Stomach (tissue), 8 donors: ENCODE measurements at regions not wholly inside any gene's neighbourhood (a gene's known extent, or its start where the extent isn't known, plus 50 kb on each side); places are given as distances from the start of the nearest gene placed in this dataset.

Source experiments
- DNase-seq, 2 donors: peaks; one replicate each; pipeline versions ENCODE4 v3.0.0 to v3.0.0-alpha.2; 2013 to 2019
- H3K27ac ChIP-seq, 5 donors: fragments of 200-600 bp in 4 of 5; sonication (generic) in 4 of 5; one replicate each; pipeline ENCODE4 v1.5.1; 2013 to 2019; ENCODE audit warnings: mild to moderate bottlenecking in 1 of 5, moderate library complexity in 1 of 5
- H3K27me3 ChIP-seq, 3 donors: fragments of 200-600 bp; sonication (generic); one replicate each; pipeline ENCODE4 v1.5.1; 2017 to 2019; ENCODE audit warnings: mixed run types in 1 of 3
- H3K36me3 ChIP-seq, 4 donors: fragments of 200-600 bp; sonication (generic); 1 replicate in 3 of 4; 2 replicates in 1 of 4; pipeline ENCODE4 v1.5.1; 2016 to 2019
- H3K4me1 ChIP-seq, 4 donors: fragments of 200-600 bp; sonication (generic); one replicate each; pipeline ENCODE4 v1.5.1; 2016 to 2019
- H3K4me3 ChIP-seq, 4 donors: fragments of 200-600 bp; sonication (generic) in 3 of 4; one replicate each; pipeline ENCODE4 v1.5.1; 2016 to 2019; ENCODE audit warnings: mild to moderate bottlenecking in 1 of 4
- H3K9me3 ChIP-seq, 4 donors: fragments of 200-600 bp; sonication (generic); one replicate each; pipeline ENCODE4 v1.5.1; 2016 to 2019
- CTCF ChIP-seq, 7 experiments: fragments of 450-650 bp in 4 of 7; fragments of 200-600 bp in 3 of 7; sonication (generic) in 3 of 7; IDR thresholded peaks; one replicate each; pipeline ENCODE4 v1.5.1; 2016 to 2019; ENCODE audit warnings: antibody characterized with exemption in 7 of 7, control low read depth in 2 of 7, mild to moderate bottlenecking in 1 of 7
- EP300 ChIP-seq: sonication (generic); formaldehyde crosslinking; IDR thresholded peaks from one replicate; pipeline ENCODE4 v1.6.1; 2017; ENCODE audit warnings: antibody characterized with exemption
- POLR2A ChIP-seq, 4 donors: fragments of 450-650 bp; IDR thresholded peaks; one replicate each; pipeline ENCODE4 v1.6.1; 2016; ENCODE audit warnings: antibody characterized with exemption in 4 of 4, control low read depth in 2 of 4, mild to moderate bottlenecking in 1 of 4, moderate library complexity in 1 of 4
- POLR2AphosphoS5 ChIP-seq, 3 donors: sonication (generic); formaldehyde crosslinking; IDR thresholded peaks; one replicate each; pipeline ENCODE4 v1.6.1; 2016; ENCODE audit warnings: antibody characterized with exemption in 3 of 3
- WGBS, 5 donors: extraction: QIAGEN DNeasy Blood & Tissue Kit in 3 of 5; methylation state at CpG; one replicate each; pipeline versions ENCODE4 v1.1.5 to v1.1.7; 2013 to 2018; 5-methylcytosine and 5-hydroxymethylcytosine counted together
- intact Hi-C: fragments of 100-400 bp; cut with DNase I; formaldehyde crosslinking; loops from one replicate; pipeline ENCODE4 v1.15.1; 2023; ENCODE audit warnings: low total_unique reads
- donor health status: healthy with polysubstance abuse.
- donor health status: Bipolar disorder and iron deficiency.
- donor health status: healthy.

- DNase-seq: no peak
- Histone ChIP-seq H3K9me3 (no peaks in the 10 kb centered on the region), H3K36me3 (no peaks in the 10 kb centered on the region), H3K4me1 (no peaks in the 10 kb centered on the region), H3K4me3 (no peak overlapping the region), H3K27ac (no peak overlapping the region), H3K27me3 (no peaks in the 10 kb centered on the region)
- TF ChIP-seq POLR2A (IDR thresholded peaks at IDR 0.05) (no peak), EP300 (no peak), CTCF (IDR thresholded peaks at IDR 0.05) (no peak)
- intact Hi-C loops: no loop called here
Observed at GRCh38 chr3:18675197-18675596, 250.1 kb upstream of the SATB1 start.

- no peak overlapping the region for H3K27ac ChIP-seq
- no peaks in the 10 kb centered on the region for H3K9me3 ChIP-seq
- TF ChIP-seq CTCF (IDR thresholded peaks at IDR 0.05): no peak
- TF ChIP-seq POLR2A (IDR thresholded peaks at IDR 0.05): no peak
- no peak for TF ChIP-seq EP300
- TF ChIP-seq POLR2AphosphoS5 (IDR thresholded peaks at IDR 0.05): no peak
- H3K27me3 ChIP-seq: no peaks in the 10 kb centered on the region
- no peaks in the 10 kb centered on the region for H3K36me3 ChIP-seq
- no peak overlapping the region for H3K4me3 ChIP-seq
- 36 to 63% (median 53%) methylated on average over 3 of the region's 3 CpGs for WGBS, 5 donors
- no peaks in the 10 kb centered on the region for H3K4me1 ChIP-seq
- DNase-seq: no peak
- intact Hi-C loops: no loop called here
Observed at GRCh38 chr3:18672561-18672960, 247.4 kb upstream of the SATB1 start.

GRCh38 chr3:18670759-18671158, 245.6 kb upstream of the SATB1 start:
- Histone ChIP-seq H3K4me3 (no peak overlapping the region), H3K36me3 (no peaks in the 10 kb centered on the region), H3K9me3 (no peaks in the 10 kb centered on the region), H3K27me3 (no peaks in the 10 kb centered on the region), H3K4me1 (no peaks in the 10 kb centered on the region), H3K27ac (no peak overlapping the region)
- TF ChIP-seq POLR2AphosphoS5 (IDR thresholded peaks at IDR 0.05) (no peak), CTCF (IDR thresholded peaks at IDR 0.05) (no peak), EP300 (no peak), POLR2A (IDR thresholded peaks at IDR 0.05) (no peak)
- WGBS, 5 donors: 87 to 92% (median 91%) methylated on average over 4 of the region's 4 CpGs
- intact Hi-C loops: no loop called here
- no peak for DNase-seq

- no peaks in the 10 kb centered on the region for H3K27me3 ChIP-seq
- intact Hi-C loops: no loop called here
- no peak for TF ChIP-seq EP300
- TF ChIP-seq POLR2AphosphoS5 (IDR thresholded peaks at IDR 0.05): no peak
- no peak for TF ChIP-seq POLR2A (IDR thresholded peaks at IDR 0.05)
- no peak for TF ChIP-seq CTCF (IDR thresholded peaks at IDR 0.05)
- no peak for DNase-seq
- H3K36me3 ChIP-seq: no peaks in the 10 kb centered on the region
- H3K4me1 ChIP-seq: no peaks in the 10 kb centered on the region
- 50 to 85% (median 81%) methylated on average over 1 of the region's 1 CpG for WGBS, 5 donors
- H3K9me3 ChIP-seq: no peaks in the 10 kb centered on the region
- no peak overlapping the region for H3K4me3 ChIP-seq
- H3K27ac ChIP-seq: no peak overlapping the region
Observed at GRCh38 chr3:18669374-18669773, 244.2 kb upstream of the SATB1 start.

GRCh38 chr3:18667552-18667951, 242.4 kb upstream of the SATB1 start:
- 34 to 56% (median 45%) methylated on average over 4 of the region's 4 CpGs for WGBS, 5 donors
- DNase-seq: no peak
- no peaks in the 10 kb centered on the region for H3K9me3 ChIP-seq
- H3K27me3 ChIP-seq: no peaks in the 10 kb centered on the region
- no peak overlapping the region for H3K27ac ChIP-seq
- no peak overlapping the region for H3K4me3 ChIP-seq
- no peaks in the 10 kb centered on the region for H3K36me3 ChIP-seq
- intact Hi-C loops: no loop called here
- TF ChIP-seq POLR2A (IDR thresholded peaks at IDR 0.05): no peak
- no peak for TF ChIP-seq POLR2AphosphoS5 (IDR thresholded peaks at IDR 0.05)
- no peak for TF ChIP-seq CTCF (IDR thresholded peaks at IDR 0.05)
- no peak for TF ChIP-seq EP300
- no peaks in the 10 kb centered on the region for H3K4me1 ChIP-seq
